ENCODE measurements at regions not wholly inside any gene's neighbourhood (a gene's known extent, or its start where the extent isn't known, plus 50 kb on each side); places are given as distances from the start of the nearest gene placed in this dataset.

DNA sequence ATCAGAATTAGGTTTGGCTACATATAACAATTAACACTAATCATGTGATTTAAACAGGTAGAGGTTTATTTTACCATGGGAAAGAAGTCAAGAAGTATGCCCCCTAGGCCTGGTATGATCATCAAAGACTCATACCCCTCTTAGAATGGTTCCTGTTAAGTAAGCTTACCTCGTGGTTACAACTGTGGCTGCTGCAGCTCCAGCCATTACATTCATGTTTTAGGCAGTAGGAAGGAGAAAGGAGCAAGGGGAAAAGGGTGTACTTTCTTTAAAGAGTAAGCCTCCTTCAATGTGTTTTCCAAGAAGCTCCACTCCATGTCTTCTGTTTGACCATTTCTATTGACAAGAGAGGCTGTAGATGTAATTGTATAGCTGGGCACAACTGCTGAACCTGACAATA lies 94.9 kb upstream of the GATB start:
- no peak for TF ChIP-seq SIN3A (IDR thresholded peaks at IDR 0.05; ENCODE audit: borderline replicate concordance, insufficient read depth, low read length)
- TF ChIP-seq TAF1 (IDR thresholded peaks at IDR 0.05; ENCODE audit: borderline replicate concordance, insufficient read depth, low read length) = no peak

Data from PFSK-1 (cell line).